GF-D8 (cell line): ENCODE measurements at regions not wholly inside any gene's neighbourhood (a gene's known extent, or its start where the extent isn't known, plus 50 kb on each side); places are given as distances from the start of the nearest gene placed in this dataset.

Source experiments
- DNase-seq: peaks from one replicate; lab custom pipeline; 2025; lab: John Stamatoyannopoulos, UW

GRCh38 chr5:155923784-155924183, 403.2 kb upstream of the SGCD start:
- no peak for DNase-seq

- no peak for DNase-seq
Measured at GRCh38 chr5:155926031-155926430, 400.9 kb upstream of the SGCD start.

- DNase-seq: no peak
Measured at GRCh38 chr5:155926766-155927165, 400.2 kb upstream of the SGCD start.

- DNase-seq: no peak
Measured at GRCh38 chr5:155929112-155929511, 397.9 kb upstream of the SGCD start.

GRCh38 chr5:155934964-155935363, 392.0 kb upstream of the SGCD start:
- DNase-seq: no peak

- DNase-seq: no peak
Measured at GRCh38 chr5:155935723-155936122, 391.2 kb upstream of the SGCD start.

- no peak for DNase-seq
Measured at GRCh38 chr5:155936520-155937406, 390.2 kb upstream of the SGCD start.

GRCh38 chr5:155938051-155938450, 388.9 kb upstream of the SGCD start:
- DNase-seq: no peak

- DNase-seq: no peak
Measured at GRCh38 chr5:155941340-155941739, 385.6 kb upstream of the SGCD start.

GRCh38 chr5:155943516-155944407, 383.2 kb upstream of the SGCD start:
- no peak for DNase-seq

- DNase-seq: no peak
Measured at GRCh38 chr5:155947394-155948062, 379.4 kb upstream of the SGCD start.

GRCh38 chr5:155948576-155948975, 378.4 kb upstream of the SGCD start:
- no peak for DNase-seq

- no peak for DNase-seq
Measured at GRCh38 chr5:155952486-155953089, 374.4 kb upstream of the SGCD start.

GRCh38 chr5:155953335-155953734, 373.6 kb upstream of the SGCD start:
- DNase-seq: no peak

- no peak for DNase-seq
Measured at GRCh38 chr5:155954701-155955445, 372.1 kb upstream of the SGCD start.

GRCh38 chr5:155957884-155958283, 369.1 kb upstream of the SGCD start:
- DNase-seq: no peak

GRCh38 chr5:155959082-155959481, 367.9 kb upstream of the SGCD start:
- no peak for DNase-seq

GRCh38 chr5:155960177-155960576, 366.8 kb upstream of the SGCD start:
- no peak for DNase-seq

- no peak for DNase-seq
Measured at GRCh38 chr5:155969537-155969936, 357.4 kb upstream of the SGCD start.

- DNase-seq: no peak
Measured at GRCh38 chr5:155974369-155974768, 352.6 kb upstream of the SGCD start.

- DNase-seq: no peak
Measured at GRCh38 chr5:155978850-155979249, 348.1 kb upstream of the SGCD start.
